ENCODE measurements at regions not wholly inside any gene's neighbourhood (a gene's known extent, or its start where the extent isn't known, plus 50 kb on each side); places are given as distances from the start of the nearest gene placed in this dataset.
"Not testable (repeated sequence)": the region's sequence is repeated elsewhere in the genome, so short reads cannot be mapped to it uniquely, and the experiment has no call there.

GRCh38 chr18:71038196-71038595 lies 749.4 kb downstream of the SOCS6 start:
- POLR2A ChIA-PET: no interaction called here
- no peak for DNase-seq (ENCODE audit: low read depth, low spot score)
- CTCF ChIA-PET: no interaction called here
- no peak for TF ChIP-seq CTCF (IDR thresholded peaks at IDR 0.05; ENCODE audit: insufficient read depth, low read length, missing control alignments)
- no peak overlapping the region for H3K4me3 ChIP-seq (ENCODE audit: low read depth, low read length)

- no peak for DNase-seq (ENCODE audit: low read depth, low spot score)
- POLR2A ChIA-PET: interaction anchor here (0.7 kb wide), 1 partner anchor 244 kb away, joined by 3 read pairs; no protein-coding TSS in a partner anchor
- CTCF ChIA-PET: no interaction called here
- TF ChIP-seq CTCF (IDR thresholded peaks at IDR 0.05; ENCODE audit: insufficient read depth, low read length, missing control alignments): no peak
- H3K4me3 ChIP-seq (ENCODE audit: low read depth, low read length): no peak overlapping the region
Measured at GRCh38 chr18:71036783-71037182, 747.9 kb downstream of the SOCS6 start.

- POLR2A ChIA-PET; H3K4me3 ChIP-seq (ENCODE audit: low read depth, low read length); CTCF ChIA-PET; DNase-seq (ENCODE audit: low read depth, low spot score): not testable (repeated sequence)
Measured at GRCh38 chr18:71031296-71032191, 742.7 kb downstream of the SOCS6 start.

- DNase-seq (ENCODE audit: low read depth, low spot score); CTCF ChIA-PET; POLR2A ChIA-PET; H3K4me3 ChIP-seq (ENCODE audit: low read depth, low read length): not testable (repeated sequence)
Measured at GRCh38 chr18:71030085-71030484, 741.2 kb downstream of the SOCS6 start.

- CTCF ChIA-PET: no interaction called here
- no peak for DNase-seq (ENCODE audit: low read depth, low spot score)
- H3K4me3 ChIP-seq (ENCODE audit: low read depth, low read length): no peak overlapping the region
Measured at GRCh38 chr18:71028285-71028762, 739.5 kb downstream of the SOCS6 start.

GRCh38 chr18:71027531-71027930 lies 738.7 kb downstream of the SOCS6 start:
- H3K4me3 ChIP-seq (ENCODE audit: low read depth, low read length): no peak overlapping the region
- DNase-seq (ENCODE audit: low read depth, low spot score): no peak
- CTCF ChIA-PET: no interaction called here
- no peak for TF ChIP-seq CTCF (IDR thresholded peaks at IDR 0.05; ENCODE audit: insufficient read depth, low read length, missing control alignments)
- POLR2A ChIA-PET: no interaction called here

More at GRCh38 chr18:71028285-71028762, 739.5 kb downstream of the SOCS6 start:
- POLR2A ChIA-PET: no interaction called here
- no peak for TF ChIP-seq CTCF (IDR thresholded peaks at IDR 0.05; ENCODE audit: insufficient read depth, low read length, missing control alignments)

GRCh38 chr18:71025505-71026225 lies 736.8 kb downstream of the SOCS6 start:
- no peak for DNase-seq (ENCODE audit: low read depth, low spot score)
- POLR2A ChIA-PET: no interaction called here
- CTCF ChIA-PET: no interaction called here
- H3K4me3 ChIP-seq (ENCODE audit: low read depth, low read length): no peak overlapping the region
- no peak for TF ChIP-seq CTCF (IDR thresholded peaks at IDR 0.05; ENCODE audit: insufficient read depth, low read length, missing control alignments)

Data from AG04449 (cell line).